SU-DHL-6 (cell line): ENCODE measurements at regions not wholly inside any gene's neighbourhood (a gene's known extent, or its start where the extent isn't known, plus 50 kb on each side); places are given as distances from the start of the nearest gene placed in this dataset.

Experiments
- H2AFZ ChIP-seq: fragments of 200-600 bp; sonication (generic); 2 replicates; pipeline ENCODE4 v1.6.1; 2014; ENCODE audit warnings: low read depth, mild to moderate bottlenecking, moderate library complexity, mixed read lengths, antibody characterized with exemption, low read length; ENCODE audit not compliant: severe bottlenecking
- H3F3A ChIP-seq: fragments of 200-600 bp; shearing (Covaris generic); 2 replicates; pipeline ENCODE4 v1.6.0; 2016; ENCODE audit warnings: antibody characterized with exemption, mild to moderate bottlenecking; ENCODE audit not compliant: insufficient read depth
- H3K27ac ChIP-seq: fragments of 200-600 bp; sonication (generic); 2 replicates; pipeline ENCODE4 v1.5.1; 2016; ENCODE audit warnings: low read depth, mild to moderate bottlenecking, low read length, moderate library complexity, mixed read lengths
- H3K27me3 ChIP-seq: fragments of 200-600 bp; sonication (generic), shearing (Covaris generic); 2 replicates; pipeline ENCODE4 v1.6.0; 2014; ENCODE audit warnings: mild to moderate bottlenecking, low read length
- H3K36me3 ChIP-seq: fragments of 200-600 bp; sonication (generic); 2 replicates; pipeline ENCODE4 v1.6.1; 2014; ENCODE audit warnings: mild to moderate bottlenecking, low read length, mixed read lengths
- H3K4me2 ChIP-seq: fragments of 300-600, 200-600 bp; shearing (Covaris generic), sonication (generic); 2 replicates; pipeline ENCODE4 v1.6.0; 2014; ENCODE audit warnings: low read length, low read depth, mild to moderate bottlenecking; ENCODE audit not compliant: poor library complexity, severe bottlenecking
- H3K4me3 ChIP-seq: fragments of 200-600 bp; sonication (generic); 2 replicates; pipeline ENCODE4 v1.5.1; 2014; ENCODE audit warnings: antibody characterized with exemption, low read length, mild to moderate bottlenecking, mixed read lengths; ENCODE audit not compliant: insufficient read depth, poor library complexity, severe bottlenecking
- H3K79me2 ChIP-seq: fragments of 200-600 bp; sonication (generic); 2 replicates; pipeline ENCODE4 v1.6.1; 2014; ENCODE audit warnings: mild to moderate bottlenecking, low read length, moderate library complexity; ENCODE audit not compliant: insufficient read depth
- H3K9ac ChIP-seq: fragments of 200-600 bp; sonication (generic); 2 replicates; pipeline ENCODE4 v1.7.0; 2014; ENCODE audit warnings: mild to moderate bottlenecking, low read length
- H3K9me2 ChIP-seq: fragments of 200-600 bp; sonication (generic); replicated peaks from 2 replicates; pipeline ENCODE4 v1.6.1; 2014; ENCODE audit warnings: low read length; ENCODE audit not compliant: insufficient read depth
- H3K9me3 ChIP-seq: fragments of 200-600 bp; sonication (generic); 2 replicates; pipeline ENCODE4 v1.6.1; 2014; ENCODE audit warnings: low read length, mixed read lengths; ENCODE audit not compliant: insufficient read depth
- H4K20me1 ChIP-seq: fragments of 200-600 bp; sonication (generic); 2 replicates; pipeline ENCODE4 v1.6.1; 2014; ENCODE audit warnings: low read depth, mild to moderate bottlenecking, antibody characterized with exemption, low read length, moderate library complexity, mixed read lengths
- CTCF ChIP-seq: fragments of 200-600 bp; sonication (generic); IDR thresholded peaks from one replicate; pipeline ENCODE4 v1.5.1; 2017; ENCODE audit warnings: antibody characterized with exemption, mild to moderate bottlenecking, low read length, moderate library complexity; ENCODE audit not compliant: insufficient read depth, poor library complexity, severe bottlenecking
- EZH2phosphoT487 ChIP-seq: fragments of 200-600 bp; sonication (generic), shearing (Covaris generic); conservative IDR thresholded peaks from 2 replicates; pipeline ENCODE4 v1.6.1; 2018; ENCODE audit warnings: mild to moderate bottlenecking, antibody characterized with exemption, low read length, moderate library complexity, mixed read lengths

DNA sequence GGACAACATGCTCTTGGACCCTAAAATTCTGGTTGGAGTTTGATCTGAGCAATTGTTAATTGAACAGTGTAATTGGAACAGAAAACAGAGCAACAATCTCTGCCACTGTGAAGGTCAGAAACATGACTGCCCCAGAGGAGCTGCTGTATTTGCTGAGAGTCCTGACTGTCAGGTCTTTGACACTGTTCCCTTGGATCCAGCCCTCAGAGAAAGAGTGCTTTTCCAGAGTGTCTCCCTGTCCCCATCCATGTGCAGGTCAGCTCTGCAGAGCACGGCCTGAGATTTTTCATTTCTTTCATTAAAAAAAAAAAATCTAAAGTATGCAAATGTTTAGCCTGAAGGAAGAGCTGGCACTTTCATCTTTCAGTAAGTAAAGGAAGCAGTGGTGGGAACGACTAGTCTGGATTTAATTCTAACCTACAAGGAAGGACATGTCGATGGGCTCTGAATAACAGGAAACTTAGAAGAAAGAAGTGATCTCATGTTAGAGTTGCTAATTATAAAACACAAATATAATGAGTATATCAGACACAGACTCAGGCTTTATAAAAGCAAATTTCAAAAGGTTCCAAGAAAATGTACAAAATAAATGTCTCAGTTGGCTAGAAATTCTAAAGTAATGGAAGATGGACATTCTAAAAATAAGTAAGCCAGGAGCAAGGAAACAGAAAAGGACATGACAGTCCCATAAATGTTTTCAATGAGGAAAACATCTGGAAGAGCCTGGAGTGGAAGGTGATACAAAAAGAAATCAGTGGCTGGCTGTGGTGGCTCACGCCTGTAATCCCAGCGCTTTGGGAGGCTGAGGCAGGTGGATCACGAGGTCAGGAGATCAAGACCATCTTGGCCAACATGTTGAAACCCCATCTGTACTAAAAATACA lies 876.5 kb downstream of the EPHA4 start:
- no peak overlapping the region for H3K4me2 ChIP-seq
- H3K9me3 ChIP-seq, result no peaks in the 10 kb centered on the region
- H3K9me2 ChIP-seq, result no peaks in the 10 kb centered on the region
- TF ChIP-seq EZH2phosphoT487 (no peak), CTCF (no peak)
- no peak overlapping the region for H3K4me3 ChIP-seq
- no peaks in the 10 kb centered on the region for H3K79me2 ChIP-seq
- H2AFZ ChIP-seq, result no peak overlapping the region
- no peak overlapping the region for H3K27ac ChIP-seq
- no peaks in the 10 kb centered on the region for H3K27me3 ChIP-seq
- no peaks in the 10 kb centered on the region for H3K36me3 ChIP-seq
- H3K9ac ChIP-seq, result no peak overlapping the region
- no peaks in the 10 kb centered on the region for H4K20me1 ChIP-seq
- H3F3A ChIP-seq, result no peaks in the 10 kb centered on the region

DNA sequence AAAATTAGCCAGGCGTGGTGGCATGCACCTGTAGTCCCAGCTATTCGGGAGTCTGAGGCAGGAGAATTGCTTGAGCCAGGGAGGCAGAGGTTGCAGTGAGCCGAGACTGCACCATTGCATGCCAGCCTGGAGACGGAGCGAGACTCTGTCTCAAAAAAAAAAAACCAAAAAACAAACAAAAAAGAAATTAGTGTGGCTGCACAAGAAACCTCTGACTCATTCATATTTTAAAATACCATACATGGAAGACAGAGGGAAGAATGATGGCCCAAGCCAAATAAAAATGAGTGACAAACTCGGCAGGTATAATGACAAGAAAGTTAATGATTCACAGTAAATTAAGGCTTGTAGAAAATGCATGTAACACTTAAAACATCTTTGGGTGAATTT lies 875.8 kb downstream of the EPHA4 start:
- no peaks in the 10 kb centered on the region for H3K9me2 ChIP-seq
- no peak overlapping the region for H3K4me2 ChIP-seq
- H3K9me3 ChIP-seq, result no peaks in the 10 kb centered on the region
- no peaks in the 10 kb centered on the region for H3F3A ChIP-seq
- no peak overlapping the region for H3K4me3 ChIP-seq
- H2AFZ ChIP-seq, result no peak overlapping the region
- TF ChIP-seq CTCF, result no peak
- TF ChIP-seq EZH2phosphoT487, result no peak
- H3K27ac ChIP-seq, result no peak overlapping the region
- no peaks in the 10 kb centered on the region for H3K79me2 ChIP-seq
- H3K36me3 ChIP-seq, result no peaks in the 10 kb centered on the region
- no peaks in the 10 kb centered on the region for H4K20me1 ChIP-seq
- no peaks in the 10 kb centered on the region for H3K27me3 ChIP-seq
- H3K9ac ChIP-seq, result no peak overlapping the region

GRCh38 chr2:220697011-220697410 lies 875.1 kb downstream of the EPHA4 start:
- H3K9me3 ChIP-seq, result no peaks in the 10 kb centered on the region
- TF ChIP-seq EZH2phosphoT487 (no peak), CTCF (no peak)
- no peaks in the 10 kb centered on the region for H3F3A ChIP-seq
- no peaks in the 10 kb centered on the region for H3K36me3 ChIP-seq
- H3K4me2 ChIP-seq, result no peak overlapping the region
- no peak overlapping the region for H3K27ac ChIP-seq
- no peaks in the 10 kb centered on the region for H3K79me2 ChIP-seq
- no peak overlapping the region for H3K9ac ChIP-seq
- H3K9me2 ChIP-seq, result no peaks in the 10 kb centered on the region
- no peak overlapping the region for H2AFZ ChIP-seq
- no peaks in the 10 kb centered on the region for H3K27me3 ChIP-seq
- H4K20me1 ChIP-seq, result no peaks in the 10 kb centered on the region
- no peak overlapping the region for H3K4me3 ChIP-seq
